HTR-8/SVneo (cell line): ENCODE measurements at regions not wholly inside any gene's neighbourhood (a gene's known extent, or its start where the extent isn't known, plus 50 kb on each side); places are given as distances from the start of the nearest gene placed in this dataset.
"Not testable (repeated sequence)": the region's sequence is repeated elsewhere in the genome, so short reads cannot be mapped to it uniquely, and the experiment has no call there.

ENCODE experiments used
- DNase-seq: peaks from one replicate; pipeline ENCODE4 v3.0.0; 2011; ENCODE audit warnings: low spot score, mixed read lengths; ENCODE audit not compliant: insufficient read length
- FAIRE-seq: peaks from 2 replicates; lab custom pipeline; 2011; peaks lifted over from hg19 to GRCh38; lab: Jason Lieb, UNC

DNA sequence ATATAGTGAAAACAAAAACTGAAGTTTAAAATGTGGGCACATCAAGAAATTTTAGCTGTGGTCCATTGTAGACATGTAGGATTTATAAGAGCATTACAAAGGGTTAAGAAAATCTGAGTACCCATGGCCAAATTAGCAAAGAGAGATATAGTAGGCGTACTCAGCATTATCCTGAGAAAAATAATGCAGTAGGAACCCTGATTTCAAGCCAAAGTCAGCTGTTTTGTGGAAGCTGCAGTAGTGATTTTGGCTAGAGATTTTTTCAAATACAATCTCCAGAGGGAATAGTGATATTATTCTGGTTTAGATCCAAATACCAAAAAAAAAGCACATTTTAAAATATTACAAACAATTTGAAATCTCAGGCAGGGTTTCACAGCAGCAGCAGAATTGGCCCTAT is 450.9 kb downstream of the FBXO15 start:
- no peak for FAIRE-seq

DNA sequence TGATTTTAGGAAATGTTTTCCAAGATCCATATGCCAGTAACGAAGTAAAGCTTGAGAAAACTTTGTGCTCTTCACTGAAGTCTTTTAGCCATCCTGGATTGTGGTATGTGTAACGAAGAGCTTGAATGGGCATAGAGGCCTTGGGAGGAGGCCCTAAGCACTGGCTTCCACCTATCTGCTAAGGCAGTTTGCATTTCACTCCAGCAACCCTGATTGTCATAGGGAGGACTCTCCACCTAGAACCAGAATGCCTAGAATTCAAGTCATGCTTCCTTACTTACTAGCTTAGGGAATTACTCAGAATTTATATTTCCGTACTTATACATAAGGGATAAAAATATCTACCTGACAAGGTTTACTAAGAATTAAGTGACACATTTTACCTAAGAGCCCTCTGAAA is 451.5 kb downstream of the FBXO15 start:
- FAIRE-seq (no peak), DNase-seq (no peak)

More for the DNA sequence above, 450.9 kb downstream of the FBXO15 start:
- no peak for DNase-seq

DNA sequence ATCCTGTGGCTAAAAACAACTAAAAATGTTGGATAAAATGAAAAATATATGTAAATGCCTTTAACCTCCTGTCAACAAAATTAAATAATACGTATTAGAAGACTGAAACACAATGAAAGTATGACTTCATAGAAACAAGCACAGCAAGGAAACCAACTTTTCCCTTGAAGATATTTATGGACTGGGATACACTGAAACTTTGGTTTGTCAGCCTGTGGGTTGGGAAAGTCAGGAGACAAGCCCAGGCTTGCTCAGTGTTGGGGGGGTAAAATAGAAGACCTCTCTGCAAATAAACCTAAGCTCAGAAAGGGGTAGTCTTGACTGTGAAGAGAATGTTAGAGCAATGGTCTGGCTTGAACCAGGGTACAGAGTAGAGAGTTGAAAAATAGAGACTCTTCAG is 454.5 kb downstream of the FBXO15 start:
- DNase-seq (no peak), FAIRE-seq (no peak)

DNA sequence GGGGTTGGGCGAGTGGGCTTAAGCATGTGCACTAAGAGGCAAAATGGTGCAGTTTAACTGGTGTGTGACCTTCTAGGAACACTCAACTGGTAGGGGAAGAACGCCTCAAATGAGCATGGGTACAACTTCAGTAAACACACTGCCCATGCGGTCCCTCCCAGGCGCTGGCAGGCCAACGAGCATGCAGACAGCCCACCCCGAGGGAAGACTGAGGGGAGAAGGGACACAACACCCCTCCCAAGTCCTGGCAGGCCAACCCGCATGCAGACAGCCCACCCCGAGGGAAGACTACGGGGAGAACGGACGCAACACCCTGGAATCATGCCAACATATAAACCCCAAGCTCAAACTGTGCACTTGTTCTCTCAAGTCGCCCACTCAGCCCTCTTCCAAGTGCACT is 456.0 kb downstream of the FBXO15 start:
- FAIRE-seq (no peak), DNase-seq (no peak)

DNA sequence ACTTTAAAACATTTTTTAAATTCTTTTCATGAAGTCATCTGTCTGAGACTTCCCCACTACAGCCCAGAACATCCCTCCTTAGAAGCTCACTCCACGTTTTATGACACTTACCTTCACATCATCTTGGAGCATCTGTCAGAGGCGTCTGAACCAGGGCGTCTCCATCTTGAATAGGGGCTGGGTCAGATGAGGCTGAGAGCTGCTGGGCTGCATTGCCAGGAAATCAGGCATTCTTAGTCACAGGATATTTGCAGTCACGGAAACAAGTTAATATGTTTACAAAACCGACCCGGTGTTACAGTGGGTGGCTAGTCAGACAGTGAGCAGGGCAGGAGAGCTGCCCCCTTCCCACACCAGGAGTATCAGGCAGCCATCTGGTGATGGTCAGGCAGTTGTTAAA is 456.5 kb downstream of the FBXO15 start:
- FAIRE-seq (no peak), DNase-seq (no peak)

DNA sequence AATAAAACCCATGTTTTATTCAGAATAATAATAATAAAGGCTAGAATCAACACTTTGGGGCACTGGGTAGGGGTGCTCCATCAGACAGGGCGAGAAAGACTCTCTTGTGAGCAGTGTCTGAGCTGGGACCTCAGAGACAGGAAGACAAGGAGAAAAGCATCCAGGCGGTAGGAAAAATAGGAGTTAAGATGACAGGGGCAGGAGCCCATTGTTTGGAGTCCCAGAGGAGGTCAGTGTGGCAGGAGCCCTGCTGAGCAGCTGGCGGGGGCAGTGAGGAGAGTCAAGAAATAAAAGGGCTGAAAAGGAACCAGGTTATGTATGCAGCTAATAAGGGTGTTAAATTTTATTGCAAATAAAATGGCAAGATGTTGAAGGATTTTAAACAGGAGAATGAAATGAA is 457.4 kb downstream of the FBXO15 start:
- DNase-seq (no peak), FAIRE-seq (no peak)

DNA sequence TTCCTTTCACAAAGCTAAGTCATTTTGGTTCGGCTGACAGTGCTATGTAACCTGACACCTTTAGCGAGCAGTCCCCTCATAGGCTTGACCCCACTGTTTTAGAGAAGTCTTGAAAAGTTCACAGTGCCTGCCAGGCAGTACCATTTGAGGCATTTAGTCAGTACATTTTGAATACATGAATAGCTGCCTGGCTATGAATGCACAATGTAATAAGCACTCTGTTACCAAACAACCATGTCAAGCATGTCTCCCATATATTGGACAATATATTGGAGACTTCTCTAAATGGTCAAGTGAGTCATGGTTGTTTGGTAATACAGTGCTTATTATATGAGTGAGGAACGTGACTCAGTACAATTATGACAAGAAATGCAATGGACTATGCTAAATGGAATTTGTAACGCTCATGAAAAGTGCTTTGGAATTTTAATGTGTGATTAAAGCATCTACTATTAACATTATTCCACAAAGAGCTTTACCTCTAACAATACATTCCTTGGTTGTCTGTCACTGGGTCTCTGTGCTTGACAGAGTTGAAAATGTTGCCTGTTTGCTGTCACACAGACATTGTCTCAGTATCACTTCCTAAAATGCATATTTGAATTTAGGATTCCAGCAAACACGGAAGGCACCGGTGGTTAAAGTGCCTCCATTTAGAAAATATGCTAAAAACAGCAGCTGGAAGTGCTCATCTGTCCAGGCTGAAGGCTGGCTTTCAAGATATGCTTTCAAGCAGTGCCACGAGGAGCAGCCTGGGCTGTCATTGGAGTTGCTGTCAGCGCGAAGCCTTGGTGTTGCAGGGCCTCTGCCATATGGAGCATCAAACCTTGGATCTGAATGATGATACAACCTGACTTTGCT is 458.6 kb downstream of the FBXO15 start:
- no peak for FAIRE-seq
- DNase-seq = no peak

DNA sequence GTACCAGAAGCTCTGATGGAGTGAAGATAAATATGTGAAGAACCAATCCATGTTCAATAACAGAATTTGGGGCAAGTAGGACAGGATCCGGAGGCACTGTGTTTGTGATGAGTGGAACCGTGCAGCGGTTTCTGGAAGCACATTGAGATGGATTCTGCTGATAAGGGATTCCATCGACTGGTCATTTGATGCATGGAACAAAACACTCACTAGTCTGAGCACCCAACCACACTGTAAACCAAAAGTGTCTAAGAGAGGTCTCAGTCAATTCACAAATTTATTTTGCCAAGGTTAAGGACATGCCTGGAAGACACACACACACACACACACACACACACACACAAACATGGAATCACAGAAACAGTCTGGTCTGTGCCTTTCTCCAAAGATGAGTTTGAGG is 459.5 kb downstream of the FBXO15 start:
- FAIRE-seq = no peak
- DNase-seq = no peak

DNA sequence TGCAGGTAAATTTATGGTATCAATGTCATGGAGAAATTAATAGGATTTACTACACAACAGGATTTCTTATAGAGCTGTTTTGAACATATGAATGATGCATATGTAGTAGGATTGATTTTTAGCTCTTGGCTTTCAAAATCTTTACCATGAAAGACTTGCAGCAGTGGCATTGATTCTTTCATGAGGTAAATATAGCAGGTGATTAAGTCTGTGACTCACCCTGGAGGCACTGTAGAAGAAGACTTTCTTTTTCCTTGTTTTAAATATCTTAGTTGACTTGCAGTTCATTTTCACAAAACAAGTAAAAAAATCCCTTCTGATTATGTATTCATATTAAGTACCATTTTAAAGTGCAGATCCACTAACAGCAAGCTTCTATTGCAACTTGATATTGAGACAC is 463.0 kb downstream of the FBXO15 start:
- DNase-seq = no peak
- FAIRE-seq = no peak

DNA sequence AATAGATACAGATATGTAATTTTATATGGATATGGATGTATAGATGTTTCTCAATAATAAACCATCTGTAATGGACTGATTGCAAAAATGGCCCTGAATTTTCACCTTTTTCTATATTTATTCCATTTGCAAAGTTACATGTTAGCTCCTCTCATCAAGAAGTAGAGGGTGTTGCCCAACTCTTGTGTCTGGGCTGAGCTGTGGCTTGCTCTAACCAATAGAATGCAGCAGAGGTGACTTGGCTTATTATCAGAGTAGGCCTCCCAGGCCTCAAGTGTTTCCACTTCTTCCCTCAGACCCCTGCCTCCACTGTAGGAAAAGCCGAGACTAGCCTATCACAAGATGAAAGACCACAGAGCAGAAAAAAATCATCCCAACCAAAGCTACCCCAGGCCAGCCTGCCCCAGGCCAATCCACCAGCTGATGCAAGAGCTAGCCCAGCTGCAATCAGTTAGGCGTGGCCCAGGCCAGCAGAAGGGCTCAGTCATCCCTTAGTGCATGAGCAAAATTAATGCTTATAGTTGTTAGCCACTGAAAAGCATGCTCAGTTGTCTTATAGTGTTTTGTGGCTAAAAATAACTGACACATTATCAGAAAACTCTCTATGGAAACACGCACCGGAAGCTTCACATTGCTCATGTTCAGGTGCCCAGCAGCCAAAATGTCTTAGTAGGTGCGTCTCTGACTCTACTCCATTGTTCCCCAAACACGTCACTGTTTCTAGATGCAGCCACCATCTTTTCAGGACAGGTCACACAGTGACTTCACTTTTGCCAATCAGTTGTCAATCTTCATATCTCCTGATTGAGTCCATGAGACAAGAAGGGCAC is 464.0 kb downstream of the FBXO15 start:
- FAIRE-seq (no peak), DNase-seq (no peak)

DNA sequence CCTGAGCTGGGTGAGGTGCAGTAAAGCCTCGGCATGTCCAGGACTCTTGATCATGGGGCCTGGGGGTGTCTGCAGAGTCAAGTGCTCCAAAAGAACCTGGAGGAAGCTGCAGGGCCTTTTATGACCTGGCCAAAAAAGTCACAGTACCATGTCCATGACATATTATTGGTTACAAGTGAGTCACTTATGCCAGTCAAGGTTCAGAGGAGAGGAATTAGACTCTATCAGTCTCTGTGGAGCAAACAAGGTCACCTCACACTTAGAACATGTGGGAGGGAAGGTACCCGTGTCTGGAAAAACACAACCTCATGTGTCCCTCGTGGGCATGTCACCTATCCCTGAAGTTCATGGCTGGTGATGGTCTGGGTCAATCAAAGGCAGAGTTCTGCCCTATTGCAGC is 465.7 kb downstream of the FBXO15 start:
- DNase-seq = no peak
- FAIRE-seq = no peak

DNA sequence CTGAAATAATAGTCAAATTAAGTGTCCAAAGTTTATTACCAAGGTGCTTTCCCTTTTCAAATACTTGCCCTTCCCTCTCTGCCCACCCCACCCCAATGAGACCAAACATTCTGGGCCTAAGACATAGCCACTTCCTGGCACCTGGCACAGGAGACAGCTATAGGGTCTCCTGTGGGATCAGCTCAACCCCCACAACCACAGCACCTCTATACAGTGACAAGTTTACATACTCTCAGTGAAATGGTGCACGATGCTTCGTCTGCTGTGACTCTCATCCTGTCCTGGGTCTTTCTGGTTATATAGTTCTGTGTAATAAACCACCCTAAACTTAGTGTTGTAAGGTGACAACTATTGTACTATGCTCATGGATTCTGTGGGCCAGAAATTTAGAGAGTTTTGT is 466.2 kb downstream of the FBXO15 start:
- FAIRE-seq = no peak
- DNase-seq = no peak

DNA sequence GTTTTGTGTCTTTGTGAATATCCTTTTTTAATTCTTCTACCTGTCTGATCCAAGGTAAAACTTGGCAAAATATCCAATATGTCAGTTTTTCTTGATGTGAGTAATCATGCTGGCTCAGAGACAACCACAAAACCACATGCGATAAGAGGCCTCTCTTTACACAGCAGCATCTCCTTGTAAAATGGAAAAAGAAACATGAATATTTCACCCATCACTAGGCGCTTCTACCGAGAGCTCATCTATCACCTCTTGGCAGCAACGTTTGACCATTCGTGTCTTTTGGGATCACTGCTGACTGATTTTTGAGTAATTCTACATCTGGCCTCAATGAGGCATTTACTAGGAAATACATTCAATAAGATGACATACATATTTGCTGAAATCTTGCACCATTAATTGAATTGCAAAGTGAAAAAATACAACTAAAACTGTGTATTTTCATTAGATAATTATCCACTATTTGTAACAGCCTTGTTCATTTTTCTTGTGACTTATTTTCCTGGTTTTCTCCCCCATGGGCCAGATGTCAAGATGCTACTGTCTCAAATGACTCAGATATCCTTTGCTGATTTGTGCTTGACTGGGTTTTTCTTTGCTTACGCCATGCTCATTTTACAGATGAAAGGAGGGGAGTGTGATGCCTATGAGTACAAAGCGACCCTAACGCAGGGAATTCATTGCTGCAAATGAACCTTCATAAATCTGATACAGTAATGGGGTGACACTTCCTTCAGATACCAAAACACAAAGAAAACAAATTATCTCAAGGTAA is 467.5 kb downstream of the FBXO15 start:
- DNase-seq (no peak), FAIRE-seq (no peak)

DNA sequence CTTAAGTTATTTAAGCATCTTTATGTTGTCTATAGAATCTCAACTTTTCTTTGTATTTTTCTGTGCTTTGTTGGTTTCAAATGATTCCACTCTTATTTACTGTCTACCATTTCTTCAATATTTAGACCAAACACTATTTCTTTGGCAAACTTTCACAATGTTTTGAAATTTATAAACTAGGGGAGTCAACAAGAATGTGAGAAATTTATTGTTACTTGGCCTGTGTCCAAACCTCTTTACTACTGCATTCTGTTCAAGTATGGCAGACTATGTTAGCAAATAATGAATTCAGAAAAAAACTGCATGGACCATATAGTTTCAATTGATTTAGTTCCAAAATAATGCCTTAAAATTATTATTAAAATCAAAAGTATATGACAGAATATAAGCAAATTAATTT is 470.2 kb downstream of the FBXO15 start:
- DNase-seq (no peak), FAIRE-seq (no peak)

DNA sequence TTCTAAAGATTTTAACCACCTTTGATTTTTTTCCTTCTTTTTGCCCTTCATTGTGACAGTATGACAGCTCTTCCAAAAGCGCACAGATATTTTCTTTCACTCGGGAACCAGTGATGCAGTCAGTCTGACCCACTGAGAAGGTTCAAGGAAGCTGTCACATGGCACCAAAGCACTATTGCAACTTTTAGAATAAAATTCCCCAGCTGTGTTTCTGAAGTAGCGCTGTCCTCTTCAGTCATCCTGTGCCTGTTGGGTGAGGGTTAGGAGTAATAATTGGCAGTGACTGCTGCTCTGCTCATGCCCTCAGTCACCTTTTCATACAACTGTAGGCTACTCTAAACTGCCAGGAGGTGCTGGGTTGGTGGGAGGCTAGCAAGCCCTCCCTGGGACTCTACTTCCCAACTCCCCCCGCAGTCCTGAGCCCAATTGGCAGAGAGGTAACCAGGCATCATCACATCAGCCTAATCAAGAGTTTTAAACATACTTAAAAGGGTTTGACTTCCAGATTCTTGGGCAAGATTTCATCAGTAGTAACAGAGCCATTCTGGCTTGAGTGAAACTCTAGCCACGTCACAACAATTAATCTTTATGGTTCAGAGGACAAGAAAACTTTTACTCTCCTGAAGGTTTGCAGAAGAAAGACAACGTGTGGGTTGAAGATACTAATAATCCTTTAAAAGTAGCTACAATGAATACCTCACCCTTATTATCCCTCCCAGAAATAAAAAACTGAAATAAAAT is 473.3 kb downstream of the FBXO15 start:
- FAIRE-seq = no peak
- DNase-seq = no peak

DNA sequence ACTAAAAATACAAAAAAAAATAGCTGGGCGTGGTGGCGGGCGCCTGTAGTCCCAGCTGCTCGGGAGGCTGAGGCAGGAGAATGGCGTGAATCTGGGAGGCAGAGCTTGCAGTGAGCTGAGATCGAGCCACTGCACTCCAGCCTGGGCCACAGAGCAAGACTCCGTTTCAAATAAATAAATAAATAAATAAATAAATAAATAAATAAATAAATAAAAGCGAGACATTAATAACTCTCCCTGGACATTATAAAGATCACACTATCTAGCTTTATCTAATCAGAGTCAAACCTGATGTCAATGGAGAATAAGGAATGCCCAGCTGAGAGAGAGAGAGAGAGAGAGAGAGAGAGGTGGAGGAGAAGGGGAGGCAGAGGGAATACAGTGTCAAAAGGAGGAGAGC is 476.2 kb downstream of the FBXO15 start:
- FAIRE-seq, DNase-seq: not testable (repeated sequence)

DNA sequence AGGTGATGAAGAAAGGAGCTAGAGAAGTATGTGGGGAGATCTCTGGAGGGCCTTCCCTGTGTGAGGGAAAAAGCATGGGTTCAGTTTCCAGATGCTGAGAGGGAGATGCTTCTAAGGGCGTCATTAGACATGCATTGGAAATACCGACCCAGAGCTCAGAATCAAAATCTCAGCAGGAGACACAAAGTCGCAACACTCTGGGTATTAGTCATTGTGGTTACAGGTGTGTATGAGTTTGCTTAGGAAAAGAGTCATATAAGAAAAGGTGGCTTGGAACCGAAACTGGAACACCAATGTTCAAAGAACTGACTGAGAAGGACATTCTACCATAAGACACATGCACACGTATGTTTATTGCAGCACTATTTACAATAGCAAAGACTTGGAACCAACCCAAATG is 477.1 kb downstream of the FBXO15 start:
- DNase-seq (no peak), FAIRE-seq (no peak)

DNA sequence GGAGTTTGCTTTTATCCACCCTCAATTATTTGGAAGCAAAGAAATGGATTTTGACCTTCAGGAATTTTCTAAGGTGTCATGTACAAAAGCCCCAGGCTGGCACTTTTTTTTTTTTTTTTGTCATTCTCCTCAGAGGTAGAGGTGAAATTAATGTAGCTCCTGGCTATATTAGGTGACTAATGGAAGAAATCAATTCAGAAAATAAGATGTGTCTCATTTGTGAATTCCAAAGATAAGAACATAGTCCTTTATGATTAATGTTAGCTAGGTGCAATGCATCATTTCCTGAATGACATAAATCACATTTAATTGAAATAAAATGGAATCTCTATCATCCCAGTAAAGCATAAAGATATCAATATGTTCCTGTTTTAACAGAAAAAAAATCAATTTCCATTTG is 477.6 kb downstream of the FBXO15 start:
- DNase-seq (no peak), FAIRE-seq (no peak)

DNA sequence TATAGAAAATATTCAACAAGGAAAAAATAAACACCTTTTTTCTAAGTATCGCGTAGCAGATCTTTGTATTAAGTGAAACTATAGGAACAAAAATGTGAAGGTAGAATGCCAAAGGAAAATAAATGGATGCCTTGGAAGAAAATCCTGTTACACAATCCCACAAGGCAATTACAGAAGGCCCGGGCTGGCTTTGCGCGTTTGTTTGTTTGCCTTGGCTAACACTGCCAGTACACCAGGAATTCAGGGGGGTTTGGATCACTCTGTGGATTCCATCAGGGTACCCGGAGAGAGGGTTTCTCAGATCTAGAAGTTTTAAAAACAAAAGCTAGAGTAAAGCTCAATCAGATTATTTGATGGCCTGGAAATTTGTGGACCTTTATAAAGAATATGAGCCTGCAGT is 478.3 kb downstream of the FBXO15 start:
- no peak for FAIRE-seq
- no peak for DNase-seq

DNA sequence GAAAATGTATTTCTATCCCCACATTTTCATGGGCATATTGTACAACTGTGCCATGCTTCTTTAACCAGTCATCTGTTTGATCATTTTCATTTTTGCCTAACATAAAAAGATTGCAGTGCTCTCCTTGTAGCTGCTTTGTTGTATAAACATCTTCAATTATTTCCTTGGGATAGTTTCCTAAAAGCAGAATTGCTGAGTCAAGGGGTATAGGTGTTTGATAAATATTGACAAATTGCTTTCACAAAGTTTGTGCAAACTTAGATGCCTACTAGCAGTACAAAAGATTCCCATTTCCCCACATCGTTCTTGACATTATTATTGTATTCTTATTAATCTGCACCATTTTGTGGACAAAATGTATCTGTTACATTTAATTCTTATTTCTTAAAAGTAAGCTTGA is 479.6 kb downstream of the FBXO15 start:
- DNase-seq (no peak), FAIRE-seq (no peak)
